OCI-LY1 (cell line): ENCODE measurements at regions not wholly inside any gene's neighbourhood (a gene's known extent, or its start where the extent isn't known, plus 50 kb on each side); places are given as distances from the start of the nearest gene placed in this dataset.

Experiments
- H2AFZ ChIP-seq: fragments of 200-600 bp; sonication (generic), shearing (Covaris generic); 2 replicates; pipeline ENCODE4 v1.6.0; 2014; ENCODE audit warnings: antibody characterized with exemption, mild to moderate bottlenecking, low read length
- H3F3A ChIP-seq: fragments of 200-600 bp; sonication (generic), shearing (Covaris generic); 2 replicates; pipeline ENCODE4 v1.6.0; 2014; ENCODE audit warnings: mild to moderate bottlenecking, antibody characterized with exemption, low read length, moderate library complexity; ENCODE audit not compliant: insufficient read depth
- H3K27ac ChIP-seq: fragments of 200-600 bp; sonication (generic); 2 replicates; pipeline ENCODE4 v1.5.1; 2014; ENCODE audit warnings: low read length, mixed run types, mild to moderate bottlenecking, low read depth; ENCODE audit not compliant: poor library complexity, severe bottlenecking
- H3K27me3 ChIP-seq: fragments of 200-600 bp; sonication (generic); 2 replicates; pipeline ENCODE4 v1.6.0; 2014; ENCODE audit warnings: antibody characterized with exemption, mild to moderate bottlenecking, low read length, moderate library complexity; ENCODE audit not compliant: insufficient read depth
- H3K36me3 ChIP-seq: fragments of 200-600 bp; sonication (generic); 2 replicates; pipeline ENCODE4 v1.6.1; 2014; ENCODE audit warnings: mild to moderate bottlenecking, antibody characterized with exemption, low read length, moderate library complexity, mixed read lengths; ENCODE audit not compliant: insufficient read depth
- H3K4me1 ChIP-seq: fragments of 200-600 bp; sonication (generic); 2 replicates; pipeline ENCODE4 v1.5.1; 2014; ENCODE audit warnings: mild to moderate bottlenecking, low read length, moderate library complexity; ENCODE audit not compliant: insufficient read depth, severe bottlenecking
- H3K4me2 ChIP-seq: fragments of 200-600 bp; sonication (generic), shearing (Covaris generic); 2 replicates; pipeline ENCODE4 v1.6.1; 2014; ENCODE audit warnings: low read length
- H3K4me3 ChIP-seq: fragments of 200-600 bp; sonication (generic); 2 replicates; pipeline ENCODE4 v1.5.1; 2014; ENCODE audit warnings: low read length, low read depth, mild to moderate bottlenecking, mixed read lengths; ENCODE audit not compliant: poor library complexity, severe bottlenecking
- H3K79me2 ChIP-seq: fragments of 200-600 bp; shearing (Covaris generic); 2 replicates; pipeline ENCODE4 v1.6.1; 2016; ENCODE audit warnings: mixed run types, low read length, mixed read lengths; ENCODE audit not compliant: insufficient read depth
- H3K9ac ChIP-seq: fragments of 200-600 bp; sonication (generic), shearing (Covaris generic); 2 replicates; pipeline ENCODE4 v1.6.1; 2014; ENCODE audit warnings: mild to moderate bottlenecking, low read length, mixed read lengths
- H3K9me2 ChIP-seq: fragments of 200-600 bp; sonication (generic), shearing (Covaris generic); 2 replicates; pipeline ENCODE4 v1.6.1; 2014; ENCODE audit warnings: low read depth, mild to moderate bottlenecking, low read length, mixed read lengths
- H3K9me3 ChIP-seq: fragments of 200-600 bp; shearing (Covaris generic); 2 replicates; pipeline ENCODE4 v1.6.1; 2014; ENCODE audit warnings: low read length, mixed read lengths
- H4K20me1 ChIP-seq: fragments of 200-600 bp; sonication (generic), shearing (Covaris generic); 2 replicates; pipeline ENCODE4 v1.6.0; 2016; ENCODE audit warnings: mild to moderate bottlenecking, low read length; ENCODE audit not compliant: insufficient read depth
- EZH2 ChIP-seq: fragments of 200-600 bp; sonication (generic), shearing (Covaris generic); IDR thresholded peaks from 2 replicates; pipeline ENCODE4 v1.8.0; 2017; ENCODE audit warnings: borderline replicate concordance, mixed run types, mild to moderate bottlenecking, antibody characterized with exemption, low read length, moderate library complexity, mixed read lengths
- TF ChIP-seq, protein P1 (sequence below): fragments of 200-600 bp; sonication (generic), shearing (Covaris generic); IDR thresholded peaks from 2 replicates; pipeline ENCODE4 v1.5.1; 2017; ENCODE audit warnings: mild to moderate bottlenecking, antibody characterized with exemption, low read length, moderate library complexity, mixed read lengths

DNA sequence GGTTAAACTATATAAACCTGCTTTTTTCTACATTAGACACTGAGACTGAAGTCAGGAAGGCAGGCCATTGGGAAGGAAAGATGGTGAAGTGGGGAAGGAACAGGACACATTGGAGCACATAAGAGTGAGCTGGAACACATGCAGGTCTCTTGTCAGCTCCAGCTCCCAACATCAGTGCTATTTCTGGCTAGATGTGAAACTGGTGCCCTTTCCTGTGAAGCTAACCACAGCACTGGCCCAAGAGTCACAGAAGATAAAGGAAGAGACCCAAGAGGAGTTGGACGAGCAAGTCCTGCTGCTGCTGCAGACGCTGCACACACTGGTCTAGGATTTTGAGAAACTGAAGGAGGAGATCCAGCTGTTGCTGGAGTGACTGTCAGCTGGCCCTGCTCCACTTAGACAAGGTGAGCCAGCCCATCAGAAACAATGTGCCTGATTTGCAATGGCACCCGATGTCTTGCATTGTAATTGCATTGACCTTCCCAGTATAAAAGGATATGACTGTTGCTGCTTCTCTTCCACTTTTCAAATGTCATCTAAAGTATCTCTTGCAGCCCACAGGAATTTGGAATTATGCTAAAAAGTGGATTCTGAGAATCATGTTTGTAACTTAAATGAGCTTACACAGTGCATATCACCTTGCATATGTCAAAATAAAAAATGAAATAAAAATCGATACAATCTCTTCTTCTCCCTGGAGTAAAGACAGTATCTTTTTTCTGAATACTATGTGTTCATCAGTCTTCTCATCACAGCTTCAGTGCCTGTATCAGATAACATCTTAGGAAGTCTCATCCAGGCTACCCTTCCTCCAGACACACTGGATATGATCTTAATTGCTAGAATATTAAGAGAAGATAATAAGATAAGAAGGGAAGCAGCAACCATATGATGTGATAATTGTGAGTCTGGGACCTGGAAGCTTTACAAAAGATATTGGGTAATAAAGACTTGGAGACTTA lies 230.7 kb upstream of the SPRY2 start:
- no peaks in the 10 kb centered on the region for H3K36me3 ChIP-seq
- H3K9me3 ChIP-seq, result no peaks in the 10 kb centered on the region
- H4K20me1 ChIP-seq, result no peaks in the 10 kb centered on the region
- no peaks in the 10 kb centered on the region for H3K27me3 ChIP-seq
- no peak overlapping the region for H3K4me2 ChIP-seq
- no peaks in the 10 kb centered on the region for H3K4me1 ChIP-seq
- H3K9ac ChIP-seq, result no peak overlapping the region
- no peak overlapping the region for H2AFZ ChIP-seq
- no peak overlapping the region for H3K27ac ChIP-seq
- H3K79me2 ChIP-seq, result no peaks in the 10 kb centered on the region
- H3F3A ChIP-seq, result no peaks in the 10 kb centered on the region
- TF ChIP-seq, protein P1, sequence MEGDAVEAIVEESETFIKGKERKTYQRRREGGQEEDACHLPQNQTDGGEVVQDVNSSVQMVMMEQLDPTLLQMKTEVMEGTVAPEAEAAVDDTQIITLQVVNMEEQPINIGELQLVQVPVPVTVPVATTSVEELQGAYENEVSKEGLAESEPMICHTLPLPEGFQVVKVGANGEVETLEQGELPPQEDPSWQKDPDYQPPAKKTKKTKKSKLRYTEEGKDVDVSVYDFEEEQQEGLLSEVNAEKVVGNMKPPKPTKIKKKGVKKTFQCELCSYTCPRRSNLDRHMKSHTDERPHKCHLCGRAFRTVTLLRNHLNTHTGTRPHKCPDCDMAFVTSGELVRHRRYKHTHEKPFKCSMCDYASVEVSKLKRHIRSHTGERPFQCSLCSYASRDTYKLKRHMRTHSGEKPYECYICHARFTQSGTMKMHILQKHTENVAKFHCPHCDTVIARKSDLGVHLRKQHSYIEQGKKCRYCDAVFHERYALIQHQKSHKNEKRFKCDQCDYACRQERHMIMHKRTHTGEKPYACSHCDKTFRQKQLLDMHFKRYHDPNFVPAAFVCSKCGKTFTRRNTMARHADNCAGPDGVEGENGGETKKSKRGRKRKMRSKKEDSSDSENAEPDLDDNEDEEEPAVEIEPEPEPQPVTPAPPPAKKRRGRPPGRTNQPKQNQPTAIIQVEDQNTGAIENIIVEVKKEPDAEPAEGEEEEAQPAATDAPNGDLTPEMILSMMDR, result no peak
- TF ChIP-seq EZH2, result no peak
- no peaks in the 10 kb centered on the region for H3K9me2 ChIP-seq
- no peak overlapping the region for H3K4me3 ChIP-seq

DNA sequence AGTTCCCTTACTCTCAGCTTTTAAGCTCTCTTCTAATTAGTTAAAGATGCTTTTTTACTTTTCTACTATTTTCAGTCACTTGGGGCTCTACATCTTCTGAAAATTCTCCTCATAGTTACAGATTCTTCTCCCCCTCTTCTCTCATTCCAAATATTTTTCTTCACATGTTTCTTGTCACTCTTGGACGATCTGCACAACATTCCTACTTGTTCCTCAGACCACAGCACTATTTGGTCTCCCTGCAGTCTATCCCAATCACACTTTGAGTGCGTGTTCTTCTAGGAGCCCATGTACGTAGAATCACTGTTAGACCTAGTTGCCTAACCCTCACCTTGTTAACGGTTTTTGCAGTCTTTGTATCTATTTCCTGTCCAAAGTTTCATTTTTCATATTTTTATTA lies 222.5 kb upstream of the SPRY2 start:
- H3K36me3 ChIP-seq, result no peaks in the 10 kb centered on the region
- no peak for TF ChIP-seq EZH2
- TF ChIP-seq, protein P1, result no peak
- H3K9me2 ChIP-seq, result no peaks in the 10 kb centered on the region
- H2AFZ ChIP-seq, result no peak overlapping the region
- no peaks in the 10 kb centered on the region for H3K79me2 ChIP-seq
- no peaks in the 10 kb centered on the region for H4K20me1 ChIP-seq
- no peaks in the 10 kb centered on the region for H3K27me3 ChIP-seq
- H3K4me2 ChIP-seq, result no peak overlapping the region
- H3K4me3 ChIP-seq, result no peak overlapping the region
- no peaks in the 10 kb centered on the region for H3F3A ChIP-seq
- H3K9me3 ChIP-seq, result no peaks in the 10 kb centered on the region
- no peak overlapping the region for H3K9ac ChIP-seq
- H3K4me1 ChIP-seq, result peaks cover 11% of the 10 kb centered on the region
- no peak overlapping the region for H3K27ac ChIP-seq

DNA sequence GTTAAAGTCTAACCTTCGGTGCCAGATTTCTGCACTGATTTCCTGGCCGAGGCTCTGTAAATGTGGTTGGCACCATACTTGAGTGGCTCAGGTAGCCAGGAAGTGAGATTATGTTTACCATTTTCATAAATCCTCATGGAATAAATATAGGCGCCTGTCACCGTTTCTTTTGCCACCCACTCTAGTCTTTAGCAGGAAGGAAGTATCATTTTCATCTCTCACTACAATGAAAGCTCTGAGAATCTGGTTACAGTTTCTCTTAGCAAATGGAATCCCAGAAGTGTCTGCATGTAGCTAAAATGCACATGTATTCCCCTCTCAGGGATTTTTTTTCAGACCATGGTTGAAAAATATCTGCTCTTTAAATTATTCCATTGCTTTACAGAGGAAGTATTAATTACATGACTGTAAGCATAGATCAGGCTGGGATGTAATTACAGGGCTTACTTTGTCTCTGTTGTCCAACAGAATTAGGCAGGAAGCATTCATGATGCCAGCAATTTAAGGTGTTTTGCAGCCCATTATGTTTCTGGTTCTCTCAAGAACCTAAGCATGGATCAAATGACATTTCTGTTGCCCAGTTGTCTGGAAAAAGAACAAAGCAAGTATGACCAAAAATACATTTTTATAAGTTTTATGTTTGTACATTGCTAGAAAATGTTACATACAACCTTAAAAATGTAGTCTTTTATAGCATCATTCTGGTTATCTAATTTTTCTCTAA lies 221.7 kb upstream of the SPRY2 start:
- Histone ChIP-seq H3K36me3 (no peaks in the 10 kb centered on the region), H3K4me3 (no peak overlapping the region), H2AFZ (no peak overlapping the region), H3F3A (no peaks in the 10 kb centered on the region), H3K27ac (no peak overlapping the region), H3K9me3 (no peaks in the 10 kb centered on the region), H3K4me1 (peaks cover 11% of the 10 kb centered on the region), H3K27me3 (no peaks in the 10 kb centered on the region), H4K20me1 (no peaks in the 10 kb centered on the region), H3K4me2 (no peak overlapping the region), H3K9me2 (no peaks in the 10 kb centered on the region), H3K79me2 (no peaks in the 10 kb centered on the region), H3K9ac (no peak overlapping the region)
- TF ChIP-seq, protein P1, result no peak
- TF ChIP-seq EZH2, result no peak
